ENCODE measurements at regions not wholly inside any gene's neighbourhood (a gene's known extent, or its start where the extent isn't known, plus 50 kb on each side); places are given as distances from the start of the nearest gene placed in this dataset.

GRCh38 chr1:65486613-65487012 lies 66.1 kb downstream of the LEPR start:
- no peak for DNase-seq
- in situ Hi-C loops (cut with MboI; ENCODE audit: low pct_unique_long_range_greater_than_20kb, low sequenced_read_pairs) = no loop called here

- no peak for DNase-seq
- in situ Hi-C loops (cut with MboI; ENCODE audit: low pct_unique_long_range_greater_than_20kb, low sequenced_read_pairs) = no loop called here
These were observed 69.0 kb downstream of the LEPR start for GRCh38 chr1:65489481-65489880.

- DNase-seq = no peak
- in situ Hi-C loops (cut with MboI; ENCODE audit: low pct_unique_long_range_greater_than_20kb, low sequenced_read_pairs) = no loop called here
These were observed 70.0 kb downstream of the LEPR start for GRCh38 chr1:65490231-65491009.

DNA sequence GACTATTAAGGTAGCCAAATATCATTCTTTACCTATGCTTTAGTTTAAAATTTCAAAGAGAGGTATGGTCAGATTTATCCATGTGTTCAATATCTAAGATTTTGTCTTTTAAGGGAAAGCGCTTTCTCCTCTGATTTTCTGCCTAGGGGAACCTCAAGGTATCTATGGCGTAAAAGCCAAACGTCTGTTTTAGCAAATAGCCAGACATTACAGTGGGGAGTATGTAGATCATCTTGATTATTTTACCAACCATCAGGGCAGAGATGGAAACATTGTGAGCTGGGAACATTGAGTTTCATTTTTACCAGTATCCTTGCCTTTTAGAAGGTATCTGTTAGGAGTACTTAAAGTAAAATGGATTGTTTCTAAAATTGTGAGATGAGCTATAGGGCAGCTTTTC lies 71.0 kb downstream of the LEPR start:
- in situ Hi-C loops (cut with MboI; ENCODE audit: low pct_unique_long_range_greater_than_20kb, low sequenced_read_pairs) = no loop called here
- no peak for DNase-seq

DNA sequence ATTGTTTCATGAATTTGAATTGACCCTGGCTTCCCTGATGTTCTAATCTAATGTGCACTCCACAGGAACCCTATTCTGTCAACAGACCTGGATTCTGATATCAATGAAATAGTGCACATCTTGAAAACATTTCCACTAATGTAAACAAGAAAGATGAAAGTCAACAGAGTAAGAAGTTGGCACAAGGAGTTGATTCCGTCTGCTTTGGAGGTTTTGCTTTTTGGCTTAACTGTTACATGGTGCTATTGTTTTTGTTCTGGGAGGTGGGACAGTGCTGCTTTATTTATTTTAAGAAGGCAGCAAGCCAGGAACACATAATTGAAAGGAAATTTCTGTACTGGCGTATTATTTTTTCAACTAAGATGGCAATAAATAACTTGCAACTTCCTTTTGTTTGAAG lies 73.3 kb downstream of the LEPR start:
- in situ Hi-C loops (cut with MboI; ENCODE audit: low pct_unique_long_range_greater_than_20kb, low sequenced_read_pairs) = no loop called here
- no peak for DNase-seq

- in situ Hi-C loops (cut with MboI; ENCODE audit: low pct_unique_long_range_greater_than_20kb, low sequenced_read_pairs) = no loop called here
- DNase-seq = no peak
These were observed 74.2 kb downstream of the LEPR start for GRCh38 chr1:65494671-65495070.

GRCh38 chr1:65495137-65495536 lies 74.7 kb downstream of the LEPR start:
- in situ Hi-C loops (cut with MboI; ENCODE audit: low pct_unique_long_range_greater_than_20kb, low sequenced_read_pairs) = no loop called here
- DNase-seq = no peak

GRCh38 chr1:65497256-65497830 lies 76.9 kb downstream of the LEPR start:
- in situ Hi-C loops (cut with MboI; ENCODE audit: low pct_unique_long_range_greater_than_20kb, low sequenced_read_pairs) = no loop called here
- no peak for DNase-seq

- DNase-seq = no peak
- in situ Hi-C loops (cut with MboI; ENCODE audit: low pct_unique_long_range_greater_than_20kb, low sequenced_read_pairs) = no loop called here
These were observed 83.0 kb downstream of the LEPR start for GRCh38 chr1:65503427-65503826.

DNA sequence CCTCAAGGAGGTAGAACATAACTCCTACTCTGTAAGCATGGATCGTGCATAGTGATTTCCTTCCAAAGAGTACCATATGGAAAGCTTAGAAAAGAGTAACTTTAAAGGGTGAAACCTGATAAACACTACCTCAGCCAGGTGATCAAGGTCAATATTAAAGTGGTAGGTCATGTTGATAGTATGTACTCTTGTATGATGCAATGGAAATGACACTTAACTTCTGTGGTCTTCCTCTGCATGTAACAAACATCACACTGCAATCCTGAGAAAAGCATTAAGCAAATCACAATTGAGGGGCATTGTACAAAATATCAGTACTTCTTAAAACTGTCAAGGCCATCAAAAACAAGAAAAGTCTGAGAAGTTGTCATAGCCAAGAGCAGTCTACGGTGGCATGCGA lies 83.8 kb downstream of the LEPR start:
- in situ Hi-C loops (cut with MboI; ENCODE audit: low pct_unique_long_range_greater_than_20kb, low sequenced_read_pairs) = no loop called here
- DNase-seq = no peak

DNA sequence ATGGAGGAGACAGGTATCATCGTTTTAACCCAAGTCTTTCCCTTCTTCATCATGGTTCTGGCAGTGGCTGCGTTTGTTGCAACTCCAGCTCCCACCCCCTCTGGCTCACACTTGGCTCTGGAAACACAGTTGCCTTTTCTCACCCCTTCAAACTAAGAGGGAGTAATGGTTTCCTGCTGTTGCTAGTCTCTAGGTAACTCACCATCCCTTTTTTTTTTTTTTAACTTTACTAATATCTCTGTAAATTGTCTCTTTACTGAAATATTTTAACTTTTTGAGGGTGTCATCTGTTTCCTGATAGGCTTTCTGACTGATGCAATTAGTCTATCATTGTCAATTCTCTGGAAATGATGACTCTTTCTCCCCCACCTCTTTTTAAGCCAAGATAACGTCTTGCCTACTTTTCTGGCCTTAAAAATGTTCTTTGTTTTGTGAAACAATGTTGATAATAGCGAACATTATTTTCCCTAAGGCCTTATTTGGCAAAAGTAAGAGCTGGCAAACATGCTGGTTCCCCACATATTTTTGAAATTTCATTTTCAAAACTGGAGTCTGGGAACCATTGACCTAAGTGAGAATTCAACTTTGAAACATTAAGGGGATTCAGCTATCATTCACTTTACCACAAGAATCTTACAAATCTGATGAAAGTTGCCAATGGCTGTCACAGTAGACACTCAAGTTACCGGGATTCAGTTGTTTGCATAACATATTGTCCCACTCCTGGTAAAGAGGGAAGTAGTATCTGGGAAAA lies 85.3 kb downstream of the LEPR start:
- no peak for DNase-seq
- in situ Hi-C loops (cut with MboI; ENCODE audit: low pct_unique_long_range_greater_than_20kb, low sequenced_read_pairs) = no loop called here

DNA sequence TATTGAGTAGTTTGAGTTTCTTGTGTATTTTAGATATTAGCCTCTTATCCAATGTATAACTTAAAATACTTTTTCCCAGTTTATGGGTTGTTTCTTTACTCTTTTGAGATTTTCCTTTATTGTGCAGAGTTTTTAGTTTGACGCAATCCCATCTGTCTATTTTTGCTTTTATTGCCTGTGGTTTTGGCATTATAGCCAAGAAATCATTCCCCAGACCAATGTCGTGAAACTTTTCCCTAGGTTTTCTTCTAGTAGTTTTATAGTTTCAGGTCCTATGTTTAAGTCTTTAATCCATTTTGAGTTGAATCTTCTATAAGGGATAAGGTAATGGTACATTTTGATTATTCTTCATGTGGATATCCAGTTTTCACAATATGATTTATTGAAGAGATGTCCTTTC lies 87.6 kb downstream of the LEPR start:
- in situ Hi-C loops (cut with MboI; ENCODE audit: low pct_unique_long_range_greater_than_20kb, low sequenced_read_pairs) = no loop called here
- no peak for DNase-seq

GRCh38 chr1:65509912-65510680 lies 89.6 kb downstream of the LEPR start:
- in situ Hi-C loops (cut with MboI; ENCODE audit: low pct_unique_long_range_greater_than_20kb, low sequenced_read_pairs) = no loop called here
- no peak for DNase-seq

DNA sequence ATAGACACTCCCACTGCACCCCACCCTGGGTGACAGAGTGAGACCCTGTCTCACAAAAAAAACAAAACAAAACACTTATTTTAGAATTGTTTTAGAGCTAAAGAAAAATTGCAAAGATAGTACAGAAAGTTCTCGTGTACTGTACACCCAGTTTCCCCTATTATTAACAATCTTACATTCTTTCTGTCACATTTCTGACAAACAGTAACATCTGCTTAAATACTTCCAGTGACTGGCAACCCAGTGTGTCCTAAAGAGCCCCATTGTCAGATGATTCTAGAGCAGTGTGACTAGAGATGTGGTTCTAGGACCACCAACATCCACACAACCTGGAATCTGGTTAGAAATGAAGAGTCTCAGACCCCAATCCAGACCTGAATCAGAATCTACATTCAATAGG lies 90.5 kb downstream of the LEPR start:
- in situ Hi-C loops (cut with MboI; ENCODE audit: low pct_unique_long_range_greater_than_20kb, low sequenced_read_pairs) = no loop called here
- no peak for DNase-seq

GRCh38 chr1:65512383-65512782 lies 91.9 kb downstream of the LEPR start:
- in situ Hi-C loops (cut with MboI; ENCODE audit: low pct_unique_long_range_greater_than_20kb, low sequenced_read_pairs) = no loop called here

GRCh38 chr1:65512967-65513780 lies 92.7 kb downstream of the LEPR start:
- in situ Hi-C loops (cut with MboI; ENCODE audit: low pct_unique_long_range_greater_than_20kb, low sequenced_read_pairs) = no loop called here
- DNase-seq = no peak

More at GRCh38 chr1:65512383-65512782, 91.9 kb downstream of the LEPR start:
- no peak for DNase-seq

- in situ Hi-C loops (cut with MboI; ENCODE audit: low pct_unique_long_range_greater_than_20kb, low sequenced_read_pairs) = no loop called here
- DNase-seq = no peak
These were observed 93.6 kb downstream of the LEPR start for GRCh38 chr1:65514041-65514440.

GRCh38 chr1:65524931-65525265 lies 104.4 kb downstream of the LEPR start:
- DNase-seq = no peak
- in situ Hi-C loops (cut with MboI; ENCODE audit: low pct_unique_long_range_greater_than_20kb, low sequenced_read_pairs) = no loop called here
